ENCODE measurements at regions not wholly inside any gene's neighbourhood (a gene's known extent, or its start where the extent isn't known, plus 50 kb on each side); places are given as distances from the start of the nearest gene placed in this dataset.
"Not testable (repeated sequence)": the region's sequence is repeated elsewhere in the genome, so short reads cannot be mapped to it uniquely, and the experiment has no call there.

- not testable (repeated sequence) for H3K4me3 ChIP-seq; H3K79me2 ChIP-seq (ENCODE audit: low read depth); H4K20me1 ChIP-seq (ENCODE audit: low read depth); H3K9me3 Mint-ChIP-seq; H3K27ac Mint-ChIP-seq; H3K27me3 Mint-ChIP-seq (ENCODE audit: insufficient read depth, low read depth); H3K27ac ChIP-seq; H3F3A ChIP-seq (ENCODE audit: low read depth); H3K9ac ChIP-seq; H3K4me1 ChIP-seq; H3K9me3 ChIP-seq (ENCODE audit: low read depth); H3K27me3 ChIP-seq; H2AFZ ChIP-seq (replicated peaks); H3K4me3 Mint-ChIP-seq; H3K36me3 ChIP-seq; H3K4me2 ChIP-seq; H3K36me3 Mint-ChIP-seq; DNase-seq (ENCODE audit: low spot score); H3K4me1 Mint-ChIP-seq
Measured at GRCh38 chr2:111457191-111457590, 336.5 kb downstream of the BCL2L11 start.

GRCh38 chr2:111460901-111461300 lies 340.2 kb downstream of the BCL2L11 start:
- H3K27me3 ChIP-seq; H3K27ac ChIP-seq; H3K27me3 Mint-ChIP-seq (ENCODE audit: insufficient read depth, low read depth); H3K4me2 ChIP-seq; H3K4me1 Mint-ChIP-seq; H3K36me3 Mint-ChIP-seq; H3K79me2 ChIP-seq (ENCODE audit: low read depth); H3K4me3 ChIP-seq; H3K9ac ChIP-seq; H3F3A ChIP-seq (ENCODE audit: low read depth); H3K27ac Mint-ChIP-seq; H3K4me1 ChIP-seq; DNase-seq (ENCODE audit: low spot score); H2AFZ ChIP-seq (replicated peaks); H3K9me3 ChIP-seq (ENCODE audit: low read depth); H3K36me3 ChIP-seq; H4K20me1 ChIP-seq (ENCODE audit: low read depth); H3K4me3 Mint-ChIP-seq; H3K9me3 Mint-ChIP-seq: not testable (repeated sequence)

GRCh38 chr2:111461831-111462230 lies 341.1 kb downstream of the BCL2L11 start:
- H3K4me1 Mint-ChIP-seq; H3K9me3 ChIP-seq (ENCODE audit: low read depth); H3K9me3 Mint-ChIP-seq; H2AFZ ChIP-seq (replicated peaks); H3K27me3 ChIP-seq; H3K27ac Mint-ChIP-seq; H4K20me1 ChIP-seq (ENCODE audit: low read depth); H3K9ac ChIP-seq; H3K4me3 Mint-ChIP-seq; H3K4me3 ChIP-seq; H3K4me1 ChIP-seq; H3K36me3 ChIP-seq; H3K27ac ChIP-seq; H3K79me2 ChIP-seq (ENCODE audit: low read depth); H3K27me3 Mint-ChIP-seq (ENCODE audit: insufficient read depth, low read depth); H3K36me3 Mint-ChIP-seq; H3F3A ChIP-seq (ENCODE audit: low read depth); DNase-seq (ENCODE audit: low spot score); H3K4me2 ChIP-seq: not testable (repeated sequence)

- not testable (repeated sequence) for H2AFZ ChIP-seq (replicated peaks); H3K4me1 ChIP-seq; H3K9ac ChIP-seq; DNase-seq (ENCODE audit: low spot score); H3K4me1 Mint-ChIP-seq; H3K27ac ChIP-seq; H3K9me3 Mint-ChIP-seq; H3K4me2 ChIP-seq; H3K36me3 Mint-ChIP-seq; H3K27ac Mint-ChIP-seq; H3K27me3 ChIP-seq; H3K4me3 ChIP-seq; H3K36me3 ChIP-seq; H3K79me2 ChIP-seq (ENCODE audit: low read depth); H4K20me1 ChIP-seq (ENCODE audit: low read depth); H3K27me3 Mint-ChIP-seq (ENCODE audit: insufficient read depth, low read depth); H3K9me3 ChIP-seq (ENCODE audit: low read depth); H3F3A ChIP-seq (ENCODE audit: low read depth); H3K4me3 Mint-ChIP-seq
Measured at GRCh38 chr2:111462572-111462971, 341.9 kb downstream of the BCL2L11 start.

- H3K4me3 ChIP-seq; H3K27me3 ChIP-seq; H3F3A ChIP-seq (ENCODE audit: low read depth); H3K36me3 Mint-ChIP-seq; H3K4me2 ChIP-seq; H3K4me3 Mint-ChIP-seq; H3K27ac Mint-ChIP-seq; H3K9me3 Mint-ChIP-seq; DNase-seq (ENCODE audit: low spot score); H3K27ac ChIP-seq; H3K9me3 ChIP-seq (ENCODE audit: low read depth); H3K9ac ChIP-seq; H2AFZ ChIP-seq (replicated peaks); H3K27me3 Mint-ChIP-seq (ENCODE audit: insufficient read depth, low read depth); H3K4me1 Mint-ChIP-seq; H3K36me3 ChIP-seq; H3K79me2 ChIP-seq (ENCODE audit: low read depth); H3K4me1 ChIP-seq; H4K20me1 ChIP-seq (ENCODE audit: low read depth): not testable (repeated sequence)
Measured at GRCh38 chr2:111463238-111463848, 342.6 kb downstream of the BCL2L11 start.

GRCh38 chr2:111463956-111464355 lies 343.2 kb downstream of the BCL2L11 start:
- H3K4me3 Mint-ChIP-seq; H3K4me1 ChIP-seq; H3K9me3 Mint-ChIP-seq; H3K27ac Mint-ChIP-seq; H3K9me3 ChIP-seq (ENCODE audit: low read depth); H3K27me3 Mint-ChIP-seq (ENCODE audit: insufficient read depth, low read depth); DNase-seq (ENCODE audit: low spot score); H3K4me3 ChIP-seq; H3K27me3 ChIP-seq; H3K79me2 ChIP-seq (ENCODE audit: low read depth); H4K20me1 ChIP-seq (ENCODE audit: low read depth); H3K9ac ChIP-seq; H3K4me1 Mint-ChIP-seq; H3K4me2 ChIP-seq; H3K36me3 ChIP-seq; H3K27ac ChIP-seq; H3K36me3 Mint-ChIP-seq; H3F3A ChIP-seq (ENCODE audit: low read depth); H2AFZ ChIP-seq (replicated peaks): not testable (repeated sequence)

GRCh38 chr2:111464367-111464766 lies 343.7 kb downstream of the BCL2L11 start:
- not testable (repeated sequence) for H3K4me1 ChIP-seq; H3K9ac ChIP-seq; H3K27me3 Mint-ChIP-seq (ENCODE audit: insufficient read depth, low read depth); H3K9me3 ChIP-seq (ENCODE audit: low read depth); H3K36me3 ChIP-seq; H2AFZ ChIP-seq (replicated peaks); H3K27me3 ChIP-seq; H3K27ac Mint-ChIP-seq; DNase-seq (ENCODE audit: low spot score); H3K4me1 Mint-ChIP-seq; H3K9me3 Mint-ChIP-seq; H3K4me3 ChIP-seq; H3F3A ChIP-seq (ENCODE audit: low read depth); H4K20me1 ChIP-seq (ENCODE audit: low read depth); H3K79me2 ChIP-seq (ENCODE audit: low read depth); H3K27ac ChIP-seq; H3K4me3 Mint-ChIP-seq; H3K4me2 ChIP-seq; H3K36me3 Mint-ChIP-seq

- not testable (repeated sequence) for H3K36me3 ChIP-seq; H3K9me3 ChIP-seq (ENCODE audit: low read depth); H3K4me1 ChIP-seq; H3K36me3 Mint-ChIP-seq; H3K9me3 Mint-ChIP-seq; H3K4me1 Mint-ChIP-seq; H3K27ac Mint-ChIP-seq; DNase-seq (ENCODE audit: low spot score); H3K4me2 ChIP-seq; H3K27me3 ChIP-seq; H3K4me3 Mint-ChIP-seq; H3K27ac ChIP-seq; H3K9ac ChIP-seq; H3K79me2 ChIP-seq (ENCODE audit: low read depth); H3F3A ChIP-seq (ENCODE audit: low read depth); H2AFZ ChIP-seq (replicated peaks); H4K20me1 ChIP-seq (ENCODE audit: low read depth); H3K4me3 ChIP-seq; H3K27me3 Mint-ChIP-seq (ENCODE audit: insufficient read depth, low read depth)
Measured at GRCh38 chr2:111465521-111465920, 344.8 kb downstream of the BCL2L11 start.

Measured in neural progenitor cell (in vitro differentiated cells).